ENCODE measurements at regions not wholly inside any gene's neighbourhood (a gene's known extent, or its start where the extent isn't known, plus 50 kb on each side); places are given as distances from the start of the nearest gene placed in this dataset.

DNA sequence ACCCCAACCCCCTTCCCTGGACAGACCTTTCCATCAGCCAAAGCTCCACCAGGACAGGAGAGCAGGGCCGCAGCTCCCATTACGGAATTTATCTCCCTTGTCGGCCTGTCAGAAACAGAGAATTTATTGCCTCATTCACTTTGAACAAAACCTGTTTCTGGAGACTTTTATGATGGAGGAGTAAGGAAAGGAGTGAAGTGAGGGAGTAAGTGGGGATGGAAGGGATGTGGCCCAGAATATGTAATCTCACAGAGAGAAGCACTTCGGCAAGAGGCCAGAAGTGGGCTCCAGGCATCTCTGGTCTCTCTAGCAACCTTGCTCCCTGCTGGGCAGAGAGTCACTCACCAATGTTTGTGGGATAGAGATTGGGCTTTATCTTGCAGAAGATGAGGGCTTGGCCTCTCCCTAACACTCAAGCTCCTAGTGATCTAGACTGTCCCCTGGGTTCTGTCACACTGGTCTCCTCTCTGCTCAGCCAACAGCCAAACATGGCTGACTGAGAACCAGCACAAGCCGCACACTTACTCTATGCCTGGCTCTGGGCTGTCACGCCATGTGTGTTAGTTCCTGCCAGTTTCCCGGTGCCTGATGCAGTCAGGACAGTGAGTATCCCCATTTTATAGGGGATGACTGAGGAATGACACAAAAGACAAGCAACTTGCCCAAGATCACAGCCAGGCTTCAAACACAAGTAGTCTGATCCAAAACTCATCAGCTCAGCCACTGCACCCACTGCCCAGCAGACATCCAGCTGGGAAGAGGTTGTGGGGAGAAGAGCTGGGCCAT lies 149.4 kb upstream of the ZMIZ1 start:
- no peak for DNase-seq (ENCODE audit: low read depth in 4 of 4, low spot score in 1 of 4)

DNA sequence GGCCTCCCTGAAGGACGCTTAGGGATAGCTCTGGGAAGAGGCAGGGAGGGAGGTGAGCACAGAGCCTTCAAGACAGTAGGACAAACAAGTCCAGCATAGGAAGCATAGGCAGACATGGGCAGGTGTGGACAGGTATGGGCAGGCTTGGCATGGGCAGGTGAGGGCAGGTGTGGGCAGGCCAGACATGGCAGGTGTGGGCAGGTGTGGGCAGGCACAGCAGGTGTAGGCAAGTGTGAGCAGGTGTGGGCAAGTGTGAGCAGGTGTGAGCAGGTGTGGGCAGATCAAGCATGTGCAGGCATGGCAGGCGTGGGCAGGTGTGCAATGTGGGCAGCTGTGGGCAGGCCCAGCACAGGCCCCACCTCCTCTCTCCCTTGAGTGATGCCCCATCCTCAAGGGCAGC lies 148.8 kb upstream of the ZMIZ1 start:
- DNase-seq (ENCODE audit: low read depth in 4 of 4, low spot score in 1 of 4) = no peak

DNA sequence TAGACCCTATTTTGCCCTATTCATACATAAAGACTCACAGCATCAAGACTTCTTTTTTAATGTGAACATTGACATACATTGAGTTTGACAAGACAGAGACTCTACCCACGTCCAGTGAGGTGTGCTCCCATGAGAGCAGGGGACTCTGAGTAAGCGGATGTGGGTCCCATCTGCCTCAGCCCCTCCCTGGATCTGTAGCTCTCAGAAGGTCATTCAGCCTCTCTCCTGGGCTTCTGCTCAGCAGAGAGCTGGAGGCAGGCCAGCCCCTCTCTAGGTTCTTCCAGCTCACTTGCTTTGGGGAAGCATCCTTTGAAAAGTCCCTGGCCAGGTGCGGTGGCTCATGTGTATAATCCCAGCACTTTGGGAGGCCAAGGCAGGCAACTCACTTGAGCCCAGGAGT lies 146.9 kb upstream of the ZMIZ1 start:
- no peak for DNase-seq (ENCODE audit: low read depth in 4 of 4, low spot score in 1 of 4)

DNA sequence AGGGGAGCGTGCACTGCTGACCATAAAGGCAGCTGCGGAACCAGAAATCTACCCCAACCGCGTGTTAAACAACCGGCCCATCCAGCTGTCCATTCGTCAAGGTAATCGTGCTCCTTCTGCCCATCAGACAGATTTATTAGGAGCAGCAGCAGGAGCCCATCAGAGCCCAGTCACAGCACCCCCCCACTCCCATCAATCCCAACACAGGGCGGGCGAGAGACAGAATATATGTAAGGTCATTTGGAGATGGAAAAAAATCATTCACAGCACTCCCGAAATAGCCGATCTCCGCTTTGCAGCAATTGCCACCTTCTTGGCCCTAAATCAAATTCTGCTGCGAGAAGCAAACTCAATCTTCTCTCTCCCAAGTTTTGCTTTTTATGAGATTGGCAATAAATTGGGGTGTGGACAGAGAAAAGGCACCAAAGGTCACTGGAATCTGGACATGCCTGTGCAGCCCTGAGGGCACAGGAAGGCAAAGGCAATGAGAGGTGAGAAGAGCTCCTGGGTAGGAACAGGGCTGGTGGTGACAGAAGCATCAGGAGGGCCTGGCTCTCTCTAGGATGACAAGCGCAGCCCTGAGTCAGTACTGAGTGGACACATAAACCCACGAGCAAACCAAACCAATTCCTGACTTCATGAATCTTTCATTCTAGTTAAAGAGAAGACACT lies 145.0 kb upstream of the ZMIZ1 start:
- no peak for DNase-seq (ENCODE audit: low read depth in 4 of 4, low spot score in 1 of 4)

DNA sequence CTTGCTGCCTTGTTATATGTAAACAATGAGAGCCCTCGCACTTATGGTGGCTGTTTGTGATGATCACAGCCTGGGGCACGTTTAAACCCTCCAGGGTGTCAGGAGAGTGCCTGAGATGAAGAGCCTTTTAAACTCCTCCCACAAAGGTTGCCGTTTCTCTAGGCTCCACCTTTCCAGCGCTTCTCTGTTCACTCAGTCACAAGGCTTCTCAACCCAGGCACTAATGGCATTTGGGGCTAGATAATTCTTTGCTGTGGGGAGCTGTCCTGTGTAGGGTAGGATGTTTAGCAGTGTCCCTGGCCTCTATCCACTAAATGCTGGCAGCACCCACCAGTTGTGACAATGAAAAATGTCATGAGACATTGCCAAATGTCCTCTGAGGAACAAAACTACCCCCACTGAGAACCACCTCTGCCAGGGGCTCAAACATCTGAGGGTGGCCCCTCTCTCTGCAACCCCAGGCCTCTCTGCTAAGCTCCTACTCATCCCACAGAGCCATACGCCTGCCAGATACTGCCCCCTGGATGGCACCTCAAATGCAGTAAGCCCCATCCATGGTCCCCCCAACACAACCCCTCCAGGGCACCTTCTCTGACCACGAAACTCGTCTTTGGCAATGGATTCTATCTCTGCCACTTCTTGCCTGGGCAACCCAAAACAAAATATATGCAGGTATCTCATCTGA lies 144.3 kb upstream of the ZMIZ1 start:
- no peak for DNase-seq (ENCODE audit: low read depth in 4 of 4, low spot score in 1 of 4)

DNA sequence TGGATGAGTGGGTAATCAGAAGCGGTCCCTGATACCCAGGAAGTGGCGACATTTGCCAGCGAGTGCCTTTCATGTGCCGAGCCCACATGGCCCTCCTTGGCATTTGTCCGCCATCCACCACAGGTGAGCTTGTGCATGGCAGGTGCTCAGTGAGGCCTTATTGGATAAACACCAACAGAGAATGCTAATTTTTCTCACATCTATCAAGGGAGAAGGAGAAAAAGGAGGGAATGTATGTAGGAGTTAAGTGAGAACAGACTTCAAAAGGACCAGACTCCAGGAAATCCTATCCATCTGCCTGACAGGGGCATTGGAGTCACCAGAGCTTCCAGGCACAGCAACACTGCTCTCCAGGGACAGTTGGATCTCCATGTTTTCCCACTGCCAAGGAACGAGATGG lies 143.5 kb upstream of the ZMIZ1 start:
- no peak for DNase-seq (ENCODE audit: low read depth in 4 of 4, low spot score in 1 of 4)

DNA sequence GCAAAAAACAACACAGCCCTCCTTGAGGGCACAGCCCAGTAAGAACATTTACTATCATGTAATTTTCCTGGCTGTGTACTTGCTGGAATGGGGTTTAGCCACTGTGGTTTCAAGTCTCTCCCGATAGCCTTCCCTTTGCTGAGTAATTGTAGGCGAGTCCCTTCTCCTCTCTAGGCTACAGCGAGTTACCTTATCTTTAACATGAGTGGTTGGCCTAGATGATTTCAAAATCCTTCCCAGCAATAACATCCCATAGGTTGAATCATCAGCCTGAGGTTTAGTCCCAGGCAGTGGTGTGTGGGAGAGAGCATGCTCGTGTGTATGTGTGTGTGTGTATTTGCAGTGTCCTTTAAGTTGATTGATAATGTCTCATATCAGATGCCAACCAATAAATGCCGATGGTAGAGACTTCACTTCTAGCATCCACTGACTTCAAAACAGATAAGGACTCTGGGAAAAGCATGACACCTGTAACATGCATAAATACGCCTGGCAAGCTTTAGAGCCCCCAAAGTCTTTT lies 142.9 kb upstream of the ZMIZ1 start:
- no peak for DNase-seq (ENCODE audit: low read depth in 4 of 4, low spot score in 1 of 4)

DNA sequence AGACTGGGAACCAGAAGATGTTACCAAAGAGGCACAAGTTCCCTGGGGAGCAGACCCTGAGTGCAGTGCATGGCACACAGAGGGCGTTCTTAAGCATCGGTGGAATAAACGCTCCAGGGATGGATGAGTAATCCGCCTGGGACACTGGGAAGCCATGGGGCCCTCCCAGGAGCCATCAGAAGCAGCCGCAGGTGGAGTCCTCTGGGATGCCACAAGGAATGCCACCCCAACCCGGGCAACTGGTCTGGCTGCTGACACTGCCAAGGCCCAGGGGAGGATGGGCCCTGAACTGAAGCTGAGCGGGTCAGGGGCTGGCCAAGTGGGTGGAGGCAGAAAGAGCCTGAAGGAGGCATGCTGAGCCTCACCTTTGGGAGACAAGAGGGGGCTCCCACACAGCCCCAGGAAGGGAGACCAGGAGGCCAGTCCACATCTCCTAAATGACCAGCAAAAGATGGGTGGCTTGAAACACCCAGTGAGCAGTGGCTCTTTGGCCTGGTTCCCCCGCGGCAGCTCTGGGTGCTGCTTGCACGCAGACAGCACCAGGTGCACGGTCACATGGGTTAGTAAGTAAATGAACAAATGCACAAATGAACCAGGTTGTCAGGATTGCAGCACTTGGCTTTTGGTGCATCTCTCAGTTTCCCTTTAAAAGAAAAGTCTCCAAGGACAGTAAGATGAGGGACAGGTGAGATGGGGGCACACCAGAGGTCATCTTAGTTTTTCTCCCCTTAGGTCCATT lies 141.3 kb upstream of the ZMIZ1 start:
- DNase-seq (ENCODE audit: low read depth in 4 of 4, low spot score in 1 of 4) = no peak

DNA sequence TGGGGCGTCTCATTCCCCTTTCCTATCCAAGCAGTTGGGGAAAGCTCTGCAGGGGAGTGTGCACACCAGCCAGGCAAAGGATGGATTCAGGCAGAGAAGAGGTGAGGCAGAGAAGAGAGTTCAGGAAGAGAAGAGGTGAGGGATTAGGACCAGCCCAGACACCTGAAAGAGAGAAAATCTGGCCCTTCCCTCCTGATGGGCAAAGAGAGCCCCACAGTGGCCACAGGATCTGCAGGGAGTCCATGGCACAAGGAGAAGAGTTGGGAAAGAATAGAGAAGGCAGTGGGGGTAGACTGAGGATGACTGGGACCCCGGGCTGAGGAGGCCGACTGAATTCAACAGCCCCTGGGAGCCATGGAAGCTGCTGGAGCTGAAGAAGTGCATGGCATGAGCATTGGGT lies 140.4 kb upstream of the ZMIZ1 start:
- no peak for DNase-seq (ENCODE audit: low read depth in 4 of 4, low spot score in 1 of 4)

DNA sequence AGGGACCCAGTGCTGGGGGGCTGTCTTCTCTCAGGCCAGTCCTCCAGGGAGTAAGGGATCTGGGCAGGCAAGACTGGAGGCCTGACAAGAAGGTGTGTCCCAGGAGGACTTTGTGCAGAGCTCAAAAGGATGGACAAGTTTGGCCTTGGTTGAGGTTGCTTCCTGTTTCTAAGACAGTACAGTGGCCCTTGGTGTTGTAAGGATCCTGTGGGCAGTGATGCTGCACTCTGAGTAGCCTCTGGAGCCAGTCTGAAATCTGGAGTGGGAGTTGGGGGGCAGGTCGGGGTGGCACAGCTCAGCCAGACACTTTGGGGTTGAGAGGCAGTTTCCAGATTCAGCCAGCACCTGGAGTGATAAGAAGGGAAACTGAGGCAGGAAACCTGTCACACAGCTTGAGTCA lies 139.2 kb upstream of the ZMIZ1 start:
- no peak for DNase-seq (ENCODE audit: low read depth in 4 of 4, low spot score in 1 of 4)

DNA sequence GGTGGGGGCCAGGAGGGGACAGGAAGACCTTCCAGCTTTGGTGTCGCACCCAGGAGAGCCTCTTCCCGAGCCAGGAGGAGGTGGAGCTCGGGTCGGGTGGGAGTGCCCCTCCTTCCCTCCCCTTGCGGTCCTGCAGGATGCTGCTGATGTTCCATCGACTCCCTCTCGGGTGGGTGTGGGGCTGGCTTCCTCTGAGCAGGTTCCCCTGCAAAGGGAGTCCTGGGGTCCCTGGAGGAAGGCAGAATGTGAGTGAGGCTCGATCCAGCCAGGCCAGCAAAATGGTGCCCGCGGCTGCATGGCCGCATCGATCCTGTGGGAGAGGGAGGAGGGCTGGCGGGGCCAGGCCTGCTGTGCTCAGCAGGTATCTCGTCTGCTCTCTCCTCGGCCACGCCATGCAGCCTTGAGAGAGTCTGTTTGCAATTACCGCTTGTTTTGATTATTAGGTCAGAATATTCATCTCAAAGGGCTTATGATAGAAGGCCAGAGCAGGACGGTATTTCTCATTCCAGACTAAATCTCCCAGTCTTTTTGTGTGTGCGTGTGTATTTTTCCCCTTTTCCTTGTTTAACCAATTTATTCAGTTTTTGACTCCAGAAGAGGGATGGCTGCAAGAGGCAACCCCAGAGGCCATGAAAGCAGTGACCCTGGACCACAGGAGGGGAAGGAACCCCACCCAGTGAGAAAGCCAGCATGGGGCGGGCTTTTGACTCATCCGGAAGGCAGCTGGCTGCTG lies 137.3 kb upstream of the ZMIZ1 start:
- no peak for DNase-seq (ENCODE audit: low read depth in 4 of 4, low spot score in 1 of 4)

DNA sequence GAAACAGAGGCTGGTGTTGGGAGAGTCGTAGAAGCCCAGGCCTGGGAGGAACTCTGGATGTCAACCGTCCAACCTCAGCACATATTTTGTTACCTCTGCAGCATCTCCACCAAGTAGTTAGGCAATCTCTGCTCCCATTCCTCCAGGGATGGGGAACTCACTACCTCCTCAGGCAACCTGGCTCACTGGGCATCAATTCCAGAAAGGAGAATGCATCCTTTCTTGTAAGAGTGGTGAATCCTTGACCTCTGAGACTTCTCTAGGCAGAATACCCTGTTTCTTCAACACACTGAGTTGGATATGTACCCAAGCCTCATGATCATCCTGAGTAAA lies 136.7 kb upstream of the ZMIZ1 start:
- DNase-seq (ENCODE audit: low read depth in 4 of 4, low spot score in 1 of 4) = no peak

DNA sequence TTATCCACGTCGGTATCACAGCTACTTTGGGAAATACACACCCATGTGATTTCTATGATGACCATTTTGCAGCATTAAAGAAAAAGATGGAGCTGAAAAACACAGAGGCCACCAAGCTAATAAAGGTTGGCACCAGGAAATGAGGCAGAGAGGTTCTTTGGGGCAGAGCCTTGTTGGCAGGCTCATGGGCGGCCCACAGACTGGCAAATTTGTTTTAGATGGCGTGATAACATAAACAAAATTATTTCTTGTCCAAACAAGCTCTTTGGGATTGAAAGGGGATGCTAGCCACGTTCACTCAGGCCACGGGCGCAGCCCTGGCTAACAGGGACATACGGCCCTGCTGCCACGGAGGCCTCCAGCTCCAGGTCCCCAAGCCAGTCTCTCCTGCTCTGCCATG lies 135.9 kb upstream of the ZMIZ1 start:
- DNase-seq (ENCODE audit: low read depth in 4 of 4, low spot score in 1 of 4) = no peak

DNA sequence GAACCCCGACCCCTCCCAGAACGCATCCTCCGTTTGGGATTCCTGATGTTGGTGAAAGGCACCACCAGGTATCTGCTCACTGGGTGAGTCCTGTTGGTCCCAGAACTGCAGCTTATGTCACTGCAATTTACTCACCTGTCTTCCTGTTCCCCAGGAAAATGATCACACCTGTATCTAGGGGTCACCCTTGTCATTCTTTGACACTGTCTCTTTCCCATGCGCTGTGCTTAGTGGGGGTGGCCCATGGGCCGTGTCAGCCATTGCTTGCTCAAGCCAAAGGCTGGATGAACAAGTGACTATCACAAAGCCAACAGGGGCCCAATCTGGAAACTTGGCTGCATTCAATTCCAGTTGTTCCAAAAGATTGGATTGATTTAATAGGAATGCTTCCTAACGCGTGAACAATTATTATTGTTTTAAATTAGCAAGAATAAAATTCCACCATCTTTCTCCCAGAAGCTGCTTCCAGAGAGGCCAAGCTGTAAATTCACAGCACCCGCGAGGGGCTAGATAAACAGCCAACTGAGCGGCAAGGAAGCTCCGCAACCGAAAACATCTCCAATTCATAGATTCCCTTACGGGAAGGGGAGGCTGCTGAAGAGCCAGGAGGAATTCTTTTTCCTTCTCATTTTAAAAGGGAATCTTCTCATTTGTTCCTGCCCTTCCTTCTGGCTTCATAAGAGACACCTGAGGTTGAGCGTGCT lies 134.8 kb upstream of the ZMIZ1 start:
- DNase-seq (ENCODE audit: low read depth in 4 of 4, low spot score in 1 of 4) = no peak

DNA sequence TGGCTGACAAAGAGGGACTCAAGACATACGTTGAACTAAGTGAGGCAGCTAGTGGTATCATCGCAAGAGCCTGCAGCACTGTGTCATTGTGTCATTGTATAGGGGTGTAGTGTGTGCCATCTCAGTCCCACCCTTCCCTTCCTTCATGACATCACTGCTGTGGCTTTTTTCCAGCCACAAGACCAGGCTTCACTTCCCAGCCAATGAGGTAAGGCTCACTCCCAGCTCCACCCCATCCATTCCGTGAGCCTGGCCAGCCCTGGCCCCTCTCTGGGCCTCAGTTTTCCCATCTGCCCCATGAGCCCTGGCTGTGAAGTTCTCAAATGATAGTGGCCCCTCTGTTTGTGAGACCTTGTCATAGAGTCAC lies 134.3 kb upstream of the ZMIZ1 start:
- no peak for DNase-seq (ENCODE audit: low read depth in 4 of 4, low spot score in 1 of 4)

DNA sequence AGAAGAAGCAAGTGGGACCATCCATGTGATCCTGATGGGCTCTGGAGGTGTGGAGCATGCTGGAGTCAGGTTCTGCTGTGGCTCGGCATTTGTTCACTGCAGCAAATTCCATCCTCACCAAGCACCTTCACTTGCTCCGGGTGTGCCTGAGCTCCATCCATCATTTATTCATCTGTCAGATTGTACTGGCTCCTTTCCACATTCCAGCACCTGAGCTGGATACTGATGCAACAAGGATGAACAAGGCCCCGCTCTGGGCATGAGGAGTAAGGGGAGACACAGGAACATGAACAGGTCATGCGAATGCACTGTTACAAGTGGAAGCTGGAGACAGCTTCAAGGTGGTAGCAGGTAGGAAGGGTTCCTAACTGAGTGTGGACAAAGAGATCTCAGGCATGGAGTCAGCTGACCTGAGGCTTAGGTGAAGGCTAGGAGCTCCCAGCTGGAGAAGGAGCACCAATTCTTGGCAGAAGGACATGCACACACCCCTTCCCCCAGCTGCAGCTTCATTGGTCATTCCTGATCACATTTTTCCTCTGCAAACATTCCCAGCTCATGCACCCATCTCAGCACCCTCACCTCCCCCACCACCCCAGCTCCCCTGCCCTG lies 133.7 kb upstream of the ZMIZ1 start:
- no peak for DNase-seq (ENCODE audit: low read depth in 4 of 4, low spot score in 1 of 4)

DNA sequence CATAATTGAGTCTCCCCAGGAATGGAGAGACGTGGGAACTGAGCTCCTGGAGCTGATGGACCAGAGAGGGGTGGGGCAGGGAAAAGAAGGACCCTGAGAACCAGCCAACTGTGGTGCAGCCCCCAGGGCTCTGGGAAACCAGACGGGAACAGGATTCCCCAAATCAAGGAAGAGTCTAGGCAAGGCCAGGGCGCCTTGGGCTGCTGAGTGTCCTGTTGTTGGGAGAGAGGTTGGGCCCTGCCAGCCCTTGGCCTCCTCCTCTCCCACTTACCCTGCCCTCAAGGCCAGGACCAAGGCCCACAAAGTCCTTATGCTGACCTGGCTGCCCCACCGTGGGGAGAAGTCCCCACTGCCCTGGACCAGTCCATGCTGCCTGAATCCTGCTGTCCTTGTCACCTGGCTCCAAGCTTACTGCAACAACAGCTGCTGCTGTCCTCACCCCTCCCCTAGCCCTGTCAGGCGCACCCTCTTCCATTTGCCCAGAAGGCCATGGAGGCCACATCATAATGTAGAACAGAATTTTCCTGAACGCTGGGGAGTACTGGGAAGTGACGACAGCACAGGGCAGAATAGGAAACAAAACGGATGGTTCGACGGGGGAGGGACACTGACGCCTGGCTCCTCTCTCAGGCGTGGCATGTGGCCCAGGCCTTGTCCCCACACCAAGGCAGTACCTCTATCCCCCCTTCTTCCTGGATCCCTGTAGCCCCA lies 132.9 kb upstream of the ZMIZ1 start:
- no peak for DNase-seq (ENCODE audit: low read depth in 4 of 4, low spot score in 1 of 4)

DNA sequence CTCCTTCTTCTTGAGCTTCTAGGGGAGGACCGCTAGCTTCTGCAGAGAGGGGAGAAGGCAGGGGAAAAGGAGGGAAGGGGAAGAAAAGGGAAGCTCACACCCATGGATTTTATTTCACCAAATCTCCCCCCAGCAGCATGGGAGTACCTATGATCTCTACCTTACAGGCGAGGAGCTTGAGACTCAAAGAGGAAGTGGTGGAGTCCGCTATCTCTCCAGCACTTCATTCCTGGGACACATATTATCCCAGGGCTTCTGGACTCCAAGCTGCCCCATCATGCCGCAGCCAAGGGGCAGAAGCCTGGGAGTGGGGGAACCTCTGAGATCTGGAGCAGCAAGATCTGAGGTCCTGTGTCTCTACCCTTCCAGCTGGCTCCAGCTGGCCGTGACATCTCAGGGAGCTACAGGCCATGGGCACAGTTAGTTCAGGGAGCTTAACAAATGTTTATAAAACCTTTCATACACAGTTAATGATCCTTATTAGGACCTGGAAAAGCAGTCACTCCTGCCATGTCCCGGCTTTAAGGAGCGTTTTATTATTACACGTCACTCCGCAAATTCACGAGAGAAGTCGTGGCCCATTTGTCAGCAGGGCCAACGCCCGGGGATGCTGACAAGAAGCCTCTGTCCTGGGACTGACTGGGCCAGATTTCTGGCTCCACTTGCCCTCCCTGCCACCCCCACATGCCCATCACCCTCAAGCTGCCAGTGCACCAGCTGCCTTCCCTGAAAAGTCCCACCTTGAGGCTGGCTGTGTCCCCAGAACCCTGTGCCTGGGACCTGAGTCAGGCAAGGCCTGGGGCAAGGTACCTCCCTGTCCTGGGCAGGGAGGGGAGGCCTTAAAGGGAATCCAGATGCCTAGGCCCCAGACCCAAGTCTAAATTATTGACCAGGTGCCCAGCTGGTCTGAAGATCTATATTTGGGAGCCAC lies 132.1 kb upstream of the ZMIZ1 start:
- DNase-seq (ENCODE audit: low read depth in 4 of 4, low spot score in 1 of 4) = no peak
